Smooth muscle cell (in vitro differentiated cells): ENCODE measurements at regions not wholly inside any gene's neighbourhood (a gene's known extent, or its start where the extent isn't known, plus 50 kb on each side); places are given as distances from the start of the nearest gene placed in this dataset.

Experiments used
- DNase-seq: peaks from one replicate; lab custom pipeline; 2025; ENCODE audit not compliant: unreplicated experiment; lab: John Stamatoyannopoulos, UW
- H2AFZ ChIP-seq: fragments of 200-600 bp; sonication (generic); 2 replicates; pipeline ENCODE4 v1.6.0; 2016; ENCODE audit warnings: antibody characterized with exemption, low read depth, mild to moderate bottlenecking
- H3F3A ChIP-seq: fragments of 200-600 bp; sonication (generic); 2 replicates; pipeline ENCODE4 v1.6.0; 2017; ENCODE audit warnings: antibody characterized with exemption, low read depth
- H3K27ac ChIP-seq: fragments of 200-600 bp; sonication (generic); 2 replicates; pipeline ENCODE4 v1.5.1; 2016; ENCODE audit warnings: low read depth, mild to moderate bottlenecking
- H3K27me3 ChIP-seq: fragments of 200-600 bp; sonication (generic); 2 replicates; pipeline ENCODE4 v1.6.1; 2016; ENCODE audit warnings: low read depth, mild to moderate bottlenecking
- H3K36me3 ChIP-seq: fragments of 200-600 bp; sonication (generic); 2 replicates; pipeline ENCODE4 v1.5.1; 2016; ENCODE audit warnings: low read depth
- H3K4me1 ChIP-seq: fragments of 200-600 bp; sonication (generic); 2 replicates; pipeline ENCODE4 v1.5.1; 2016; ENCODE audit warnings: low read depth
- H3K4me2 ChIP-seq: fragments of 200-600 bp; sonication (generic); 2 replicates; pipeline ENCODE4 v1.6.0; 2016; ENCODE audit warnings: mild to moderate bottlenecking
- H3K4me3 ChIP-seq: fragments of 200-600 bp; sonication (generic); 2 replicates; pipeline ENCODE4 v1.5.1; 2016; ENCODE audit warnings: mild to moderate bottlenecking
- H3K79me2 ChIP-seq: fragments of 200-600 bp; sonication (generic); 2 replicates; pipeline ENCODE4 v1.6.0; 2016; ENCODE audit warnings: low read depth, mild to moderate bottlenecking
- H3K9ac ChIP-seq: fragments of 200-600 bp; sonication (generic); 2 replicates; pipeline ENCODE4 v1.6.0; 2016; ENCODE audit warnings: low read depth
- H3K9me3 ChIP-seq: fragments of 200-600 bp; sonication (generic); replicated peaks from 2 replicates; pipeline ENCODE4 v1.5.1; 2016; ENCODE audit warnings: low read depth
- H4K20me1 ChIP-seq: fragments of 200-600 bp; sonication (generic); 2 replicates; pipeline ENCODE4 v1.6.0; 2016; ENCODE audit warnings: low read depth
- CTCF ChIP-seq: fragments of 200-600 bp; sonication (generic); IDR thresholded peaks from 2 replicates; pipeline ENCODE4 v1.5.1; 2017; ENCODE audit warnings: borderline replicate concordance, mild to moderate bottlenecking, antibody characterized with exemption; ENCODE audit not compliant: insufficient read depth, poor library complexity, severe bottlenecking
- WGBS: methylation state at CpG from one replicate; pipeline ENCODE4 v1.1.7; 2016; ENCODE audit warnings: low lambda C conversion rate; 5-methylcytosine and 5-hydroxymethylcytosine counted together

DNA sequence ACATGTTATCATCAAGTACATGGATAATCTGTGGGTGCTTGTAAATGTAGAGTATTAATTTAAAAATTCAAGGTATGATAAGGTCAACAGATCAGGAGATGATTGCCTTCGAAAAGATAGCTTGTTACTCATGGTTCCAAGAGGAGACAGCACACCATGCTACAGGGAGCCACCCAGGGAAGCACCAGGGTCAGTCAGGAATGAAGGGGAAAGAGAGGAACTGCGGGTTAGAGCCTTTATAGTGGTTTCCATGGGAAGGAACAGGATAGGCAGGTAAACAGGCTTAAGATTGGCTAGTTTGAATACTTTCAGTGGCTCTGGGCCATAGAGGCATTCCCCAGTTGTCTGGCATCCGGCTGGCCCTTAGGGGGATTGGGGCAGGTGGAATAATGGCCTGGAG is 74.2 kb upstream of the SERTM1 start:
- 90% methylated on average over 3 of the region's 3 CpGs for WGBS
- H3K36me3 ChIP-seq: no peaks in the 10 kb centered on the region
- peaks cover 5% of the 10 kb centered on the region for H3F3A ChIP-seq
- no peaks in the 10 kb centered on the region for H4K20me1 ChIP-seq
- no peak overlapping the region for H3K9ac ChIP-seq
- H2AFZ ChIP-seq: no peak overlapping the region
- no peaks in the 10 kb centered on the region for H3K4me1 ChIP-seq
- no peak overlapping the region for H3K27ac ChIP-seq
- H3K4me3 ChIP-seq: no peak overlapping the region
- DNase-seq: no peak
- H3K27me3 ChIP-seq: no peaks in the 10 kb centered on the region
- no peaks in the 10 kb centered on the region for H3K79me2 ChIP-seq
- TF ChIP-seq CTCF: no peak
- no peak overlapping the region for H3K4me2 ChIP-seq
- no peaks in the 10 kb centered on the region for H3K9me3 ChIP-seq

- Histone ChIP-seq H2AFZ (no peak overlapping the region), H3K79me2 (no peaks in the 10 kb centered on the region), H3K9me3 (no peaks in the 10 kb centered on the region), H3F3A (peaks cover 9% of the 10 kb centered on the region), H3K4me1 (no peaks in the 10 kb centered on the region), H3K4me2 (no peak overlapping the region), H3K4me3 (no peak overlapping the region), H3K9ac (no peak overlapping the region), H4K20me1 (no peaks in the 10 kb centered on the region), H3K27me3 (no peaks in the 10 kb centered on the region), H3K27ac (peak overlapping the region; percentile 42), H3K36me3 (no peaks in the 10 kb centered on the region)
- WGBS: 65% methylated on average over 2 of the region's 2 CpGs
- TF ChIP-seq CTCF: no peak
- DNase-seq: no peak
Measured at GRCh38 chr13:36601186-36601585, 72.6 kb upstream of the SERTM1 start.

DNA sequence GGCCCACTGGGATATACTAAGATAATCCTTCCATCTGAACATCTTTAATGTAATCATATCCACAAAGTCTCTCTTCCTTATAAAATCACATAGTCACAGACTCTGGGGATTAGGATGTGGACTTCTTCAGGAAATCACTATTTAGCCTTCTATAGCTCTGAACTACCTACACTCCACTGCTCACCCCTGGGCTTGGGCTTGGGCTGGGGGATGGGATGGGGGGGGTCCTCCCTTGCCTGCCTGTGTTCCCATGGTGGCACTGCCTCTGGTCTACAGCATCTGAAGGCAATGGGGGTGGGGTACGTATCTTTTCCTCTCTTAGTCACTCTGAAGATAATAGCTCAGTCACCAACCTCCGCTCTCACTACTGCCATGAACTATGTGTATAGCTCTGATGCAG is 67.8 kb upstream of the SERTM1 start:
- Histone ChIP-seq H3K9me3 (no peaks in the 10 kb centered on the region), H3K4me3 (no peak overlapping the region), H3K27me3 (no peaks in the 10 kb centered on the region), H3K4me2 (peak overlapping the region; percentile 69), H3K9ac (no peak overlapping the region), H3K4me1 (peaks cover 4% of the 10 kb centered on the region), H3K36me3 (no peaks in the 10 kb centered on the region), H3K27ac (peak overlapping the region; percentile 72), H3F3A (peaks cover 8% of the 10 kb centered on the region), H3K79me2 (no peaks in the 10 kb centered on the region), H4K20me1 (no peaks in the 10 kb centered on the region), H2AFZ (no peak overlapping the region)
- no peak for TF ChIP-seq CTCF
- peak; percentile 7 for DNase-seq
- 9% methylated on average over 2 of the region's 2 CpGs for WGBS

DNA sequence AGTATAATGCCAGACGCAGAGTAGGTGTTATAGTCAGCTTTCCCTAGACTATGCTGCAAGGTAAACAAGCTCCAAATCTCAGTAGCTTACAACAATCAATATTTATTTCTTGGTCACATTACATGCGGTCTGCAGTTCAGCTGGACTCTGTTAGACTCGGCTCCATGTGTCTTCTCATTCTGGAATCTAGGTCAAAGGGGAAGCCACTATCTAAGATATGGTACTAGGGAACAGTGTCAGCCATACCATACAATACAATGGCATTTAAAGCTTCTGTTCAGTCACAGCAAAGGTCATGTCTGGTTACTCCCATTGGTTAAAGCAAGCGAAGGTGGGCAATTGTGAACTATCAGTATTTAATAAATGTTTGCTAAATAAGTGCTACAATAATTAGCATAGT is 65.3 kb upstream of the SERTM1 start:
- H3K9me3 ChIP-seq: no peaks in the 10 kb centered on the region
- no peak overlapping the region for H3K9ac ChIP-seq
- peaks cover 8% of the 10 kb centered on the region for H3F3A ChIP-seq
- H3K4me3 ChIP-seq: no peak overlapping the region
- no peaks in the 10 kb centered on the region for H3K27me3 ChIP-seq
- no peaks in the 10 kb centered on the region for H3K36me3 ChIP-seq
- H3K4me2 ChIP-seq: peak overlapping the region; percentile 12
- no peak overlapping the region for H3K27ac ChIP-seq
- H2AFZ ChIP-seq: no peak overlapping the region
- H3K79me2 ChIP-seq: no peaks in the 10 kb centered on the region
- DNase-seq: no peak
- H3K4me1 ChIP-seq: peaks cover 10% of the 10 kb centered on the region
- no peak for TF ChIP-seq CTCF
- no peaks in the 10 kb centered on the region for H4K20me1 ChIP-seq
- 43% methylated on average over 4 of the region's 4 CpGs for WGBS
